H9 (cell line): ENCODE measurements at regions not wholly inside any gene's neighbourhood (a gene's known extent, or its start where the extent isn't known, plus 50 kb on each side); places are given as distances from the start of the nearest gene placed in this dataset.

ENCODE experiments used
- DNase-seq: peaks from one replicate; pipeline ENCODE4 v3.0.0-alpha.2; 2017
- H2AFZ ChIP-seq: one replicate; pipeline ENCODE4 v1.6.1; 2013; ENCODE audit warnings: mild to moderate bottlenecking, low read length, control low read depth, moderate library complexity
- H2AK5ac ChIP-seq: 2 replicates; pipeline ENCODE4 v1.6.1; 2013; ENCODE audit warnings: low read length, control low read depth, mixed read lengths; ENCODE audit not compliant: insufficient read length
- H2BK120ac ChIP-seq: one replicate; pipeline ENCODE4 v1.6.1; 2013; ENCODE audit warnings: low read depth, mild to moderate bottlenecking, low read length, control low read depth, inconsistent platforms; ENCODE audit not compliant: poor library complexity, severe bottlenecking
- H2BK12ac ChIP-seq: 2 replicates; pipeline ENCODE4 v1.6.1; 2013; ENCODE audit warnings: low read length, control low read depth, mixed read lengths, low read depth; ENCODE audit not compliant: insufficient read length
- H2BK15ac ChIP-seq: 2 replicates; pipeline ENCODE4 v1.6.1; 2013; ENCODE audit warnings: low read depth, low read length, control low read depth
- H2BK20ac ChIP-seq: one replicate; pipeline ENCODE4 v1.6.1; 2013; ENCODE audit warnings: low read depth, mild to moderate bottlenecking, low read length, control low read depth, inconsistent platforms; ENCODE audit not compliant: poor library complexity, severe bottlenecking
- H2BK5ac ChIP-seq: 2 replicates; pipeline ENCODE4 v1.6.1; 2013; ENCODE audit warnings: low read length, control low read depth, mixed read lengths; ENCODE audit not compliant: insufficient read length
- H3K14ac ChIP-seq: 2 replicates; pipeline ENCODE4 v1.6.1; 2013; ENCODE audit warnings: low read length, control low read depth; ENCODE audit not compliant: insufficient read depth
- H3K18ac ChIP-seq: 2 replicates; pipeline ENCODE4 v1.6.1; 2013; ENCODE audit warnings: low read depth, mild to moderate bottlenecking, mixed read lengths, low read length, control low read depth; ENCODE audit not compliant: insufficient read length
- H3K23ac ChIP-seq: 2 replicates; pipeline ENCODE4 v1.6.1; 2013; ENCODE audit warnings: low read length, control low read depth, mixed read lengths, low read depth; ENCODE audit not compliant: insufficient read length
- H3K23me2 ChIP-seq: 2 replicates; pipeline ENCODE4 v1.6.1; 2013; ENCODE audit warnings: low read depth, mild to moderate bottlenecking, mixed read lengths, low read length, control low read depth; ENCODE audit not compliant: insufficient read length, poor library complexity, severe bottlenecking
- H3K27ac ChIP-seq: 2 replicates; pipeline ENCODE4 v1.5.1; 2013; ENCODE audit warnings: low read length, control low read depth, mixed read lengths, low read depth; ENCODE audit not compliant: insufficient read length
- H3K27me3 ChIP-seq: 2 replicates; pipeline ENCODE4 v1.6.1; 2013; ENCODE audit warnings: low read length, control low read depth, inconsistent platforms; ENCODE audit not compliant: insufficient read depth
- H3K4ac ChIP-seq: 2 replicates; pipeline ENCODE4 v1.6.1; 2013; ENCODE audit warnings: low read depth, mild to moderate bottlenecking, control low read depth, inconsistent platforms, low read length, moderate library complexity
- H3K4me1 ChIP-seq: 2 replicates; pipeline ENCODE4 v1.6.1; 2013; ENCODE audit warnings: low read length, control low read depth, inconsistent platforms; ENCODE audit not compliant: insufficient read depth
- H3K4me2 ChIP-seq: 2 replicates; pipeline ENCODE4 v1.6.1; 2013; ENCODE audit warnings: low read length, control low read depth, mixed read lengths; ENCODE audit not compliant: insufficient read length, insufficient read depth
- H3K56ac ChIP-seq: 2 replicates; pipeline ENCODE4 v1.6.1; 2013; ENCODE audit warnings: low read depth, mild to moderate bottlenecking, mixed read lengths, low read length, control low read depth; ENCODE audit not compliant: insufficient read length
- H3K79me1 ChIP-seq: 2 replicates; pipeline ENCODE4 v1.6.1; 2013; ENCODE audit warnings: low read depth, mild to moderate bottlenecking, moderate library complexity, low read length, control low read depth, inconsistent platforms; ENCODE audit not compliant: insufficient read depth, poor library complexity, severe bottlenecking
- H3K79me2 ChIP-seq: 2 replicates; pipeline ENCODE4 v1.6.1; 2013; ENCODE audit warnings: low read length, control low read depth, inconsistent platforms; ENCODE audit not compliant: insufficient read depth
- H3K9ac ChIP-seq: 2 replicates; pipeline ENCODE4 v1.6.1; 2013; ENCODE audit warnings: low read length, control low read depth, mixed read lengths; ENCODE audit not compliant: insufficient read length; ENCODE audit errors: extremely low read depth
- H3K9me3 ChIP-seq: one replicate; pipeline ENCODE4 v1.6.1; 2013; ENCODE audit warnings: low read depth, low read length, inconsistent platforms; ENCODE audit not compliant: control insufficient read depth
- H3T11ph ChIP-seq: one replicate; pipeline ENCODE4 v1.6.1; 2013; ENCODE audit warnings: mild to moderate bottlenecking, low read length, control low read depth, inconsistent platforms
- H4K20me1 ChIP-seq: one replicate; pipeline ENCODE4 v1.6.1; 2013; ENCODE audit not compliant: control insufficient read depth, insufficient read length, insufficient read depth
- H4K5ac ChIP-seq: 2 replicates; pipeline ENCODE4 v1.6.1; 2013; ENCODE audit warnings: low read depth, mild to moderate bottlenecking, mixed read lengths, low read length, control low read depth; ENCODE audit not compliant: insufficient read length
- H4K8ac ChIP-seq: replicated peaks from 2 replicates; pipeline ENCODE4 v1.6.1; 2013; ENCODE audit warnings: low read length, control low read depth, mixed read lengths, low read depth; ENCODE audit not compliant: insufficient read length
- H4K91ac ChIP-seq: 2 replicates; pipeline ENCODE4 v1.6.1; 2013; ENCODE audit warnings: low read depth, mild to moderate bottlenecking, moderate library complexity, mixed read lengths, low read length, control low read depth; ENCODE audit not compliant: insufficient read length
- H3K27ac Mint-ChIP-seq, 3 experiments: 2 replicates in 2 of 3; 3 replicates in 1 of 3; pipeline ENCODE4 v1.8.0; 2020 to 2021; ENCODE audit warnings: mixed read lengths in 3 of 3, mild to moderate bottlenecking in 1 of 3, moderate library complexity in 1 of 3
- H3K27me3 Mint-ChIP-seq: 2 replicates; pipeline ENCODE4 v1.8.0; 2021; ENCODE audit warnings: low read depth, mild to moderate bottlenecking, moderate library complexity, mixed read lengths
- H3K36me3 Mint-ChIP-seq, 3 experiments: 2 replicates in 2 of 3; 3 replicates in 1 of 3; pipeline ENCODE4 v1.8.0; 2020 to 2021; ENCODE audit warnings: low read depth in 3 of 3, mixed read lengths in 3 of 3; ENCODE audit not compliant: insufficient read depth in 1 of 3
- H3K4me1 Mint-ChIP-seq, 2 experiments: 2 replicates each; pipeline ENCODE4 v1.8.0; 2020; ENCODE audit warnings: mixed read lengths in 2 of 2
- H3K4me3 Mint-ChIP-seq, 2 experiments: 2 replicates in 1 of 2; 3 replicates in 1 of 2; pipeline ENCODE4 v1.8.0; 2020 to 2021; ENCODE audit warnings: mild to moderate bottlenecking in 2 of 2, mixed read lengths in 2 of 2, moderate library complexity in 1 of 2
- H3K9me3 Mint-ChIP-seq, 2 experiments: 2 replicates in 1 of 2; 3 replicates in 1 of 2; pipeline ENCODE4 v1.8.0; 2020; ENCODE audit warnings: mild to moderate bottlenecking in 2 of 2, mixed read lengths in 2 of 2, moderate library complexity in 1 of 2
- CTCF ChIP-seq: fragments of 200-600 bp; sonication (generic); conservative IDR thresholded peaks from 3 replicates; pipeline ENCODE4 v1.8.0; 2021; ENCODE audit warnings: antibody characterized with exemption, mild to moderate bottlenecking
- WGBS: extraction: QIAGEN DNeasy Blood & Tissue Kit; methylation state at CpG from one replicate; pipeline ENCODE4 v1.1.7; 2013; ENCODE audit warnings: missing lambda C conversion rate, low lambda C conversion rate, mixed read lengths; ENCODE audit not compliant: insufficient read length; ENCODE audit errors: extremely low coverage; 5-methylcytosine and 5-hydroxymethylcytosine counted together

GRCh38 chr4:29805245-29805644 is 914.9 kb upstream of the PCDH7 start:
- Histone ChIP-seq H4K5ac (no peak overlapping the region), H3K23ac (no peak overlapping the region), H3K4me1 (no peaks in the 10 kb centered on the region), H4K91ac (no peak overlapping the region), H2BK12ac (no peak overlapping the region), H4K8ac (no peak overlapping the region), H2BK20ac (no peak overlapping the region), H3K4ac (no peak overlapping the region), H3K27ac (no peak overlapping the region), H2AFZ (no peak overlapping the region), H3K79me2 (no peaks in the 10 kb centered on the region), H2BK120ac (no peak overlapping the region), H3K9me3 (peaks cover 10% of the 10 kb centered on the region), H2BK5ac (no peak overlapping the region), H3K9ac (no peak overlapping the region), H2AK5ac (no peak overlapping the region), H3K14ac (no peak overlapping the region), H3K23me2 (no peaks in the 10 kb centered on the region), H3K56ac (no peak overlapping the region), H4K20me1 (no peaks in the 10 kb centered on the region), H2BK15ac (no peak overlapping the region), H3K18ac (no peak overlapping the region), H3K27me3 (no peaks in the 10 kb centered on the region), H3K79me1 (no peaks in the 10 kb centered on the region), H3K4me2 (no peak overlapping the region), H3T11ph (no peak overlapping the region)
- peak overlapping the region in 2 of 3 experiments; percentile 21 to 43; a peak in 3 of 7 replicates for H3K27ac Mint-ChIP-seq
- H3K9me3 Mint-ChIP-seq: peaks cover 9 to 10% of the 10 kb centered on the region in 2 experiments; a peak in 4 of 5 replicates
- no peaks in the 10 kb centered on the region for H3K27me3 Mint-ChIP-seq
- WGBS: no CpG with 5 or more reads among the region's 2 CpGs
- H3K36me3 Mint-ChIP-seq: peaks cover 0 to 14% (median 4%) of the 10 kb centered on the region in 3 experiments; a peak in 4 of 7 replicates
- TF ChIP-seq CTCF: peak; percentile 69
- no peak for DNase-seq
- H3K4me3 Mint-ChIP-seq: no peak overlapping the region
- H3K4me1 Mint-ChIP-seq: peaks cover 0 to 2% of the 10 kb centered on the region in 2 experiments; a peak in 2 of 4 replicates
